LNCAP (cell line): ENCODE measurements at regions not wholly inside any gene's neighbourhood (a gene's known extent, or its start where the extent isn't known, plus 50 kb on each side); places are given as distances from the start of the nearest gene placed in this dataset.

ENCODE experiments used
- TF ChIP-seq, protein P1 (sequence below): fragments of 450-650 bp; IDR thresholded peaks from 2 replicates; pipeline ENCODE4 v1.5.1; 2017; ENCODE audit warnings: mild to moderate bottlenecking

DNA sequence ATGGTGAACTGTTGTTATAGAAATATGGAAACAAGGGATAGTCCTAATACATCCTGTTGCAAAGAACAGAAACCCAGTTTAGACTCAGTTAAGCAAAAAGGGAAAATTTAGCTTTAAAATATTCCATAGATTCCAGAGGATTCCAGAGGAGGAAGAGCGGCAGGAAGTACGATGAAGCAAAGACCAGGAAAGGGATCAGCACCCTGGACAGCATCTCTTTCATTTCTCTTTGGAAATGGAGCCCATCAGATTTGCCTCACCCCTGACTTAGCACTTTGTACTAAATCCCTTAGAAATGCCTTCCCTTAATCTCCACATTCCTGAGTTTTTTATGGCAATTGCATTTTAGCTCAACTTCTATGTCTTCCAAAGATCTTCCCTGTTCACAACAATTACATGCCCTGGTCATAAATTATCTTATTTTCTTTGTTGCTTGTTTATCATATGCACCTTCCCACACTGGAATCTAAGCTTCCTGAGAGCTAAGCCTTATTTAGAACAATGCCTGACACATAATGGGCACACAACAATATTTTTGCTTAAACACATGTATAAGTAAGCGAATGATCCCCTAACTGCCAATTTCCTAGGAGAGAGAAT lies 150.0 kb upstream of the RBFOX1 start:
- TF ChIP-seq, protein P1, sequence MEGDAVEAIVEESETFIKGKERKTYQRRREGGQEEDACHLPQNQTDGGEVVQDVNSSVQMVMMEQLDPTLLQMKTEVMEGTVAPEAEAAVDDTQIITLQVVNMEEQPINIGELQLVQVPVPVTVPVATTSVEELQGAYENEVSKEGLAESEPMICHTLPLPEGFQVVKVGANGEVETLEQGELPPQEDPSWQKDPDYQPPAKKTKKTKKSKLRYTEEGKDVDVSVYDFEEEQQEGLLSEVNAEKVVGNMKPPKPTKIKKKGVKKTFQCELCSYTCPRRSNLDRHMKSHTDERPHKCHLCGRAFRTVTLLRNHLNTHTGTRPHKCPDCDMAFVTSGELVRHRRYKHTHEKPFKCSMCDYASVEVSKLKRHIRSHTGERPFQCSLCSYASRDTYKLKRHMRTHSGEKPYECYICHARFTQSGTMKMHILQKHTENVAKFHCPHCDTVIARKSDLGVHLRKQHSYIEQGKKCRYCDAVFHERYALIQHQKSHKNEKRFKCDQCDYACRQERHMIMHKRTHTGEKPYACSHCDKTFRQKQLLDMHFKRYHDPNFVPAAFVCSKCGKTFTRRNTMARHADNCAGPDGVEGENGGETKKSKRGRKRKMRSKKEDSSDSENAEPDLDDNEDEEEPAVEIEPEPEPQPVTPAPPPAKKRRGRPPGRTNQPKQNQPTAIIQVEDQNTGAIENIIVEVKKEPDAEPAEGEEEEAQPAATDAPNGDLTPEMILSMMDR = no peak

DNA sequence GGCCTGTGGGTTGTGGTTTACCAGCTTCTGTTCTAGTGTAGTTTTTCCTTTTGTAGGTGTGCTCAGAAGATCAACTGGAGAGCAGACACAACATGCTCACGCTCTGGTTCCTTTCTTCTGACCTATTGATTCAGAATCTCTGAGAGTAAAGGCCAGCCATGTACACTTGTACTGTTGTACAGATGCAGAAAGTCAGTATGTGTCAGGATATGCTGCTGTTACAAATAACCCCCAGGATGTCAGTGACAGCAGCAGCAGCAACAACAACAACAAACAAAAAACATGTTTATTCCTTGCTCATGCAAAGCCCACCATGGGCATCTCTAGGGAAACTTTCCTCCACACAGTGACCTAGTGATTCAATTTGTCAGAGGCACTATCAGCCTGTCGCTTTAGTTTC lies 154.8 kb upstream of the RBFOX1 start:
- TF ChIP-seq, protein P1 = no peak

DNA sequence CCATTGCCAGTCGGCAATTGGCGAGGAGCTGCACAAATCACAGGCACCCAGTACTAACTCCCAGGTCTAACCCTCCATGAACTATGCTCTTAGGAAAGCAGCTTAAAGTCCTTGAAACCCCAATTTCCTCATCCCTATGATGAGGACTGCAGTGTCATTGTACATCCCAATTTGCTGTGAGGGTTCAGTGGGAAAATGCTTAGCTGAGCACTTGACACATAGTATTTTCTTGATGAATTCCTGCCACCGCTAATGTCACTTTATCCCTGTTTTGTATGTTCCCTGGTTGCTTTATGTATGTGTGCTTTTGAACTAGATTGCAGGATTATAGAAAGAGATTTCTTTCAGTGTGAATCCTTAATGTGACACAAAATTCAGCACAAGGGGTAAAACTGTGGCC lies 161.5 kb upstream of the RBFOX1 start:
- TF ChIP-seq, protein P1 = no peak

DNA sequence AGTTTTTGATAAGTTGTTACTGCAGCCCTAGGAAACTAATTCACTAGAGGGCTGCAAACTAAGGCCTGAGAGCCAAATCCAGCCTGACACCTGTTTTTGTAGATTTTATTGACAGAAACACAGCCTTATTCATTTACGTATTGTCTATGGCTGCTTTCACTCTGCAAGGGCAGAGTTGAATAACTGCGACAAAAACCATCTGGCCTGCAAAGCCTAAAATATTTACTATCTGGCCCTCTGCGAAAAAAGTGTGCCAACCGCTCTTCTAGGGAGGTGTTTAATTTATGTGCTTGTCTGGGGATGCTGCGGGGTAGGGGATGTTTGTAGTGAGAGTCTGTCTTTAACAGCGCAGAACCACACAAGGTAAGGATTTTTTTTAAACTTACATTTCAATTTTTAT lies 165.0 kb upstream of the RBFOX1 start:
- TF ChIP-seq, protein P1 = no peak

DNA sequence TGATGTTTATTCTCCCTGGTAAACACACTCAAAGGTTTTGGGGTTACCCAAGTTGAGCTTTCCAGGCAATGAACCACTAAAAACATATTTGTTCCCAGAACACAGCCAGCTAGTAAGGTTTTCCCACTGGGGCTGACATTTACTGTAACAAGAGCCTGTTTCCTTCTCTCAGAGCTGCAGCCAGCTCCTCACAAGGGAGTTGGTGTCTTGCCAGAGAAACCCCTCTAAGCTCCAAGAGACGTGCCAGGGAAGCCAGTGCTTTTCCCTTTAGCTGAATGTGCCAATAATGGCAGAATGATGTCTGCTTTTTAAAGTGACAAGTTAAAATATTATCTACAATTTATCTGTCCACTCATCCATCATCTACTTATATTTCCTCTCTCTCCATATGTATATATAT lies 170.8 kb upstream of the RBFOX1 start:
- TF ChIP-seq, protein P1 = no peak

DNA sequence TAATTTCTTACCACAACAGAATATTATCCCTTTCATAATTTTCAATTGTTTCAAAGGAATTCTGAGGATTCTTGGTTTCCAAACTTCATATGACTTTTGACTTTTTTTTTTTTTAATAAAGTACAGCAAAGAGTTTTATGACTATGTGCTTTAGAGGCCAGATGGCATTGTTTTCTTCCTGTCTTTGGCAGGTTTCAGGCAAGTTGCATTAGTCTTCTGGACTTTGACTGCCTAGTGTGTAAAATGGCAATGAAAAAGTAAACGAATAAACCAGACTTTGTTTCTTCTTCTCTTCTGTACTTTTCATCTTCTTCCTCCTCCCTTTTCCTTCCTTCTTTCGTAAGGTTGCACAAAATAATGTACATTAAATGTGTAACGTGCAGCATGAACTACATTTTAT lies 172.6 kb upstream of the RBFOX1 start:
- TF ChIP-seq, protein P1 = no peak

DNA sequence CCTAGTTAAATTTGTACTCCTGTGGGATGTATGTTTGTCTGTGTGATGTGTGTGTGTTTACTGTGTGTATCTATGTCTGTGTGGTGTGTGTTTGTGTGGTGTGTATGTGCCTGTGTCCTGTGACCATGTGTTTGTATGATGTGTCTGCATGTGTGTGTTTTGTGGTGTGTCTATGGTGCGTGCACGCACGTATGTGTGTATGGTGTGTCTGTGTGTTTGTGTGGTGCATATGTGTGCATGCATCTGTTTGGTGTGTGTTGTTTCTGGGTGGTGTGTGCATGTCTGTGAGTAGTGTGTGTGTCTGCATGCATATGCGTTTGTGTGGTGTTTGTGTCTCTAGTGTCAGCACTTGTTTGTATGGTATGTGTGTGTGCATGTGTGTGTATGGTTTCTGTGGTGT lies 174.2 kb upstream of the RBFOX1 start:
- TF ChIP-seq, protein P1 = no peak

DNA sequence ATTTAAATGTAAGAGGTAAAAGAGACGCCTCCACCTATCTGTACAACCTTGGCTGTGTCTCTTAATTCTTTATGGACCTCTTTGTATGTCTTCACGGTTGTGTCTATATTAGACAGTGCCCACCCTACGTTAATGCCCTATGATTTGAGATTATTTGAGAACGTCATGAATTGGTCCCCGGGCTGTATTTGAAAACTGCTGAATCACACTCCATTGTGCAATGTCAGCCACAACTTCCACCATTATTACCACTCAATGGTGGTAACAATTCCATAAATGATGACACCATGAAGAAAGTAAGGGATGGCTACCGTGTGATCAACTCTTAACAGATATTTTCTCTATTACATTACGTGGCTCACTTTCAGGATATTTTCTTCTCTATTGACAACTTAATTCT lies 182.4 kb upstream of the RBFOX1 start:
- TF ChIP-seq, protein P1 = no peak
